Psoas muscle (tissue), 7 donors: ENCODE measurements at regions not wholly inside any gene's neighbourhood (a gene's known extent, or its start where the extent isn't known, plus 50 kb on each side); places are given as distances from the start of the nearest gene placed in this dataset.

ENCODE experiments used
- ATAC-seq, 4 donors: fragments of 200-7000 bp; cut with Tn5 transposase; one replicate each; pipeline ENCODE4 v1.9.1; 2020; ENCODE audit warnings: moderate library complexity in 3 of 4, mild to moderate bottlenecking in 2 of 4
- DNase-seq, 2 donors: peaks; one replicate each; pipeline ENCODE4 v3.0.0-alpha.2; 2020
- H3K27ac ChIP-seq: fragments of 200-600 bp; one replicate; pipeline ENCODE4 v1.8.0; 2022
- H3K27me3 ChIP-seq, 3 donors: fragments of 200-600 bp in 1 of 3; one replicate each; pipeline versions ENCODE4 v1.6.1 to v1.8.0; 2013 to 2022; ENCODE audit warnings: low read length in 2 of 3, mild to moderate bottlenecking in 2 of 3, moderate library complexity in 1 of 3; ENCODE audit not compliant: insufficient read depth in 3 of 3
- H3K36me3 ChIP-seq, 2 donors: fragments of 200-600 bp in 1 of 2; one replicate each; pipeline versions ENCODE4 v1.6.1 to v1.8.0; 2013 to 2022; ENCODE audit warnings: low read depth in 1 of 2, mild to moderate bottlenecking in 1 of 2, moderate library complexity in 1 of 2; ENCODE audit not compliant: insufficient read depth in 1 of 2
- H3K4me1 ChIP-seq: fragments of 200-600 bp; one replicate; pipeline ENCODE4 v1.8.0; 2022
- H3K4me3 ChIP-seq: fragments of 200-600 bp; one replicate; pipeline ENCODE4 v1.8.0; 2022; ENCODE audit warnings: mild to moderate bottlenecking
- H3K9me3 ChIP-seq: fragments of 200-600 bp; one replicate; pipeline ENCODE4 v1.8.0; 2022
- CTCF ChIP-seq: fragments of 200-600 bp; IDR thresholded peaks from one replicate; pipeline ENCODE4 v1.8.0; 2022; ENCODE audit warnings: antibody characterized with exemption
- WGBS, 3 donors: extraction: QIAGEN DNeasy Blood & Tissue Kit; methylation state at CpG; one replicate each; pipeline versions ENCODE4 v1.1.6 to v1.1.7; 2013; 5-methylcytosine and 5-hydroxymethylcytosine counted together
- intact Hi-C, 2 donors: fragments of 100-400 bp; cut with DNase I; formaldehyde crosslinking; loops; one replicate each; pipeline versions ENCODE4 v1.11.0 to v1.14.2; 2022
- donor health status: healthy with polysubstance abuse.
- donor health status: DM: no; HTN: no; CAD: no; lungs with moderate emphysema.
- donor health status: Bipolar disorder and iron deficiency.
- donor health status: healthy.
- donor health status: DM: yes; HTN: yes; CAD: no.
- donor health status: DM: no; HTN: no; CAD: no.
- donor health status: DM: yes; HTN: yes; CAD: no.

- 56 to 63% (median 63%) methylated on average over 7 of the region's 7 CpGs for WGBS, 3 donors
- ATAC-seq (no peak), DNase-seq (no peak)
- H3K9me3 ChIP-seq = no peaks in the 10 kb centered on the region
- H3K27me3 ChIP-seq = peaks cover 0 to 6% (median 0%) of the 10 kb centered on the region in 3 donors
- no peaks in the 10 kb centered on the region for H3K36me3 ChIP-seq
- intact Hi-C loops = no loop called here
- no peaks in the 10 kb centered on the region for H3K4me1 ChIP-seq
- H3K27ac ChIP-seq = no peak overlapping the region
- no peak for TF ChIP-seq CTCF
- no peak overlapping the region for H3K4me3 ChIP-seq
Measured at GRCh38 chr2:204172145-204172600, 235.6 kb downstream of the ICOS start.

- H3K9me3 ChIP-seq = no peaks in the 10 kb centered on the region
- no peak for TF ChIP-seq CTCF
- no peaks in the 10 kb centered on the region for H3K36me3 ChIP-seq
- H3K4me1 ChIP-seq = no peaks in the 10 kb centered on the region
- no peak overlapping the region for H3K4me3 ChIP-seq
- ATAC-seq = no peak
- DNase-seq = no peak
- 26 to 53% (median 28%) methylated on average over 2 of the region's 2 CpGs for WGBS, 3 donors
- no peak overlapping the region for H3K27ac ChIP-seq
- intact Hi-C loops = no loop called here
- H3K27me3 ChIP-seq = peaks cover 0 to 6% (median 0%) of the 10 kb centered on the region in 3 donors
Measured at GRCh38 chr2:204174034-204174433, 237.5 kb downstream of the ICOS start.

- 70 to 74% (median 72%) methylated on average over 4 of the region's 4 CpGs for WGBS, 3 donors
- DNase-seq (no peak), ATAC-seq (no peak)
- Histone ChIP-seq H3K4me1 (no peaks in the 10 kb centered on the region), H3K36me3 (no peaks in the 10 kb centered on the region), H3K27me3 (no peaks in the 10 kb centered on the region), H3K9me3 (no peaks in the 10 kb centered on the region), H3K4me3 (no peak overlapping the region), H3K27ac (no peak overlapping the region)
- no peak for TF ChIP-seq CTCF
- intact Hi-C loops = no loop called here
Measured at GRCh38 chr2:204175552-204176271, 239.1 kb downstream of the ICOS start.

GRCh38 chr2:204176306-204176705 is 239.7 kb downstream of the ICOS start:
- Histone ChIP-seq H3K4me1 (no peaks in the 10 kb centered on the region), H3K9me3 (no peaks in the 10 kb centered on the region), H3K27ac (no peak overlapping the region), H3K36me3 (no peaks in the 10 kb centered on the region), H3K4me3 (no peak overlapping the region), H3K27me3 (no peaks in the 10 kb centered on the region)
- ATAC-seq = no peak
- intact Hi-C loops = no loop called here
- WGBS, 3 donors = 35 to 100% (median 97%) methylated on average over 1 of the region's 1 CpG
- no peak for TF ChIP-seq CTCF
- DNase-seq = no peak
